Calu3 (cell line): ENCODE measurements at regions not wholly inside any gene's neighbourhood (a gene's known extent, or its start where the extent isn't known, plus 50 kb on each side); places are given as distances from the start of the nearest gene placed in this dataset.

Experiments used
- BruUV-seq: library from RNA; stranded (reverse); fragments of 400-500 nt; replicated peaks from 2 replicates; lab custom pipeline; 2021; lab: Mats Ljungman, UMichigan
- CTCF ChIA-PET: fragments of 300-600 bp; sonication (Branson Sonifier 250); formaldehyde crosslinking; loops from one replicate; lab custom pipeline; 2022; ENCODE audit warnings: antibody characterized with exemption; lab: Charles Lee
- DNase-seq: peaks from one replicate; pipeline ENCODE4 v3.0.0; 2022
- H3K27ac Mint-ChIP-seq: one replicate; pipeline ENCODE4 v1.8.0; 2022; ENCODE audit warnings: mixed read lengths; ENCODE audit not compliant: unreplicated experiment
- H3K27me3 Mint-ChIP-seq: one replicate; pipeline ENCODE4 v1.8.0; 2022; ENCODE audit warnings: mixed read lengths; ENCODE audit not compliant: unreplicated experiment
- H3K36me3 Mint-ChIP-seq: one replicate; pipeline ENCODE4 v1.8.0; 2022; ENCODE audit warnings: mild to moderate bottlenecking, moderate library complexity, mixed read lengths; ENCODE audit not compliant: insufficient read depth, unreplicated experiment
- H3K4me1 Mint-ChIP-seq: one replicate; pipeline ENCODE4 v1.8.0; 2022; ENCODE audit warnings: mild to moderate bottlenecking, low read depth, mixed read lengths; ENCODE audit not compliant: unreplicated experiment
- H3K4me3 Mint-ChIP-seq: one replicate; pipeline ENCODE4 v1.8.0; 2022; ENCODE audit warnings: mild to moderate bottlenecking, low read depth, moderate library complexity, mixed read lengths; ENCODE audit not compliant: unreplicated experiment
- H3K9me3 Mint-ChIP-seq: one replicate; pipeline ENCODE4 v1.8.0; 2022; ENCODE audit warnings: low read depth, mixed read lengths; ENCODE audit not compliant: unreplicated experiment
- CTCF ChIP-seq: fragments of 200-600 bp; IDR thresholded peaks from one replicate; pipeline ENCODE4 v1.8.0; 2022; ENCODE audit warnings: antibody characterized with exemption; ENCODE audit not compliant: unreplicated experiment
- intact Hi-C: fragments of 100-400 bp; cut with micrococcal nuclease; formaldehyde crosslinking; loops from one replicate; pipeline ENCODE4 v1.10.0; 2022; ENCODE audit not compliant: unreplicated experiment

DNA sequence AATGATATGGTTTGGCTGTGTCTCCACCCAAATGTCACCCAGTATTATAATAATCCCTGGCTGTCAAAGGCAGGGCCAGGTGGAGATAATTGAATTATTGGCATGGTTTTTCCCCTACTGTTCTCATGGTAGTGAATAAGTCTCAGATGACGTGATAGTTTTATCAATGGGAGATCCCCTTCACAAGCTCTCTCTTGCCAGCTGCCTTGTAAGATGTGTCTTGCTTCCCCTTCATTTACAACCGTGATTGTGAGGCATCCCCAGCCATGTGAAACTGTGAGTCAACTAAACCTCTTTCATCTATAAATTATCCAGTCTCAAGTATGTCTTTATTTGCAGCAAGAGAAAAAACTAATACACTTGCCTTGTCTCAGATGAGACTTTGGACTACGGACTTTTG, 907.3 kb upstream of the MANEA start:
- Mint-ChIP-seq H3K4me1 (no peaks in the 10 kb centered on the region), H3K27ac (no peak overlapping the region), H3K27me3 (no peaks in the 10 kb centered on the region), H3K36me3 (no peaks in the 10 kb centered on the region), H3K4me3 (no peak overlapping the region), H3K9me3 (peaks cover under 1% of the 10 kb centered on the region)
- BruUV-seq, result no TSS peak
- CTCF ChIA-PET, result no interaction called here
- TF ChIP-seq CTCF, result no peak
- intact Hi-C loops, result no loop called here
- DNase-seq, result no peak

GRCh38 chr6:94668876-94669275, 908.5 kb upstream of the MANEA start:
- Mint-ChIP-seq H3K27me3 (no peaks in the 10 kb centered on the region), H3K4me3 (no peak overlapping the region), H3K36me3 (no peaks in the 10 kb centered on the region), H3K4me1 (no peaks in the 10 kb centered on the region), H3K9me3 (no peaks in the 10 kb centered on the region), H3K27ac (no peak overlapping the region)
- TF ChIP-seq CTCF, result no peak
- CTCF ChIA-PET, result no interaction called here
- BruUV-seq, result no TSS peak
- intact Hi-C loops, result no loop called here
- no peak for DNase-seq

- CTCF ChIA-PET, result no interaction called here
- no peak for TF ChIP-seq CTCF
- Mint-ChIP-seq H3K36me3 (no peaks in the 10 kb centered on the region), H3K4me3 (no peak overlapping the region), H3K27me3 (no peaks in the 10 kb centered on the region), H3K9me3 (peaks cover 18% of the 10 kb centered on the region), H3K27ac (no peak overlapping the region), H3K4me1 (no peaks in the 10 kb centered on the region)
- intact Hi-C loops, result no loop called here
- no TSS peak for BruUV-seq
- DNase-seq, result no peak
These were observed 918.4 kb upstream of the MANEA start for GRCh38 chr6:94658929-94659328.

- Mint-ChIP-seq H3K4me3 (no peak overlapping the region), H3K36me3 (no peaks in the 10 kb centered on the region), H3K9me3 (peaks cover 10% of the 10 kb centered on the region), H3K27me3 (no peaks in the 10 kb centered on the region), H3K4me1 (no peaks in the 10 kb centered on the region), H3K27ac (no peak overlapping the region)
- DNase-seq, result no peak
- CTCF ChIA-PET, result no interaction called here
- no peak for TF ChIP-seq CTCF
- intact Hi-C loops, result no loop called here
- no TSS peak for BruUV-seq
These were observed 926.1 kb upstream of the MANEA start for GRCh38 chr6:94651239-94651638.
